ENCODE measurements at regions not wholly inside any gene's neighbourhood (a gene's known extent, or its start where the extent isn't known, plus 50 kb on each side); places are given as distances from the start of the nearest gene placed in this dataset.

DNA sequence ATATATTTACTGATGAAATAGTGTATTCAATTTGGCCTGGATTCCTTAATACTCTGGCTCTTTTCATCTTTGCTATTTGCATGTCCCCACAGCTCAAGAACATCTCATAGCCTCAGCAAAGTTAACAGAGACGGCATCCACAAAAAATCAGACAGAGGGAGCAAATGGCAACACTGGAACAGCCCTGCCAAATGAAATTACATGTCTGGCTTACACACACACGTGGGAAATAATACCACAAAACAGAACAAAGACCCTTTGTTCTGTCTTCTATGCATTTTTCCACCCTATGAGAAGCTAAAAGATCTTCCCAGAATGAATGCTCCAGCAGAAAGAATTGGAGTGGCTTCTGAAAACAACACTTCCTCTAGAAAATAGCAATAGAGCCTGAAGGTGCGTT lies 139.5 kb downstream of the ALOX5 start:
- TF ChIP-seq HMGN3 (IDR thresholded peaks at IDR 0.05; ENCODE audit: borderline replicate concordance, extremely low read depth, insufficient read length, low read depth, low read length) (no peak), JUND (IDR thresholded peaks at IDR 0.05; ENCODE audit: borderline replicate concordance, low read depth, low read length) (no peak), JUND (tag; IDR thresholded peaks at IDR 0.05; ENCODE audit: borderline replicate concordance, low read depth, low read length) (no peak), ARHGAP35 (IDR thresholded peaks at IDR 0.05; ENCODE audit: partially characterized antibody) (no peak), CCNT2 (IDR thresholded peaks at IDR 0.05; ENCODE audit: borderline replicate concordance, extremely low read depth, insufficient read length, low read depth, low read length) (no peak), RBBP5 (IDR thresholded peaks at IDR 0.05; ENCODE audit: borderline replicate concordance, insufficient read depth, low read length, poor library complexity, severe bottlenecking) (no peak), FOS (IDR thresholded peaks at IDR 0.05; ENCODE audit: extremely low read depth, insufficient read length) (no peak), ZNF23 (CRISPR knock-in tag; IDR thresholded peaks at IDR 0.05) (no peak), TEAD4 (IDR thresholded peaks at IDR 0.05; ENCODE audit: low read length) (no peak), TEAD4 (CRISPR knock-in tag; IDR thresholded peaks at IDR 0.05; ENCODE audit: borderline replicate concordance) (no peak), RBM14 (IDR thresholded peaks at IDR 0.05; ENCODE audit: borderline replicate concordance, insufficient read depth, low read depth, low read length) (no peak), TAF1 (IDR thresholded peaks at IDR 0.05; ENCODE audit: control insufficient read depth, extremely low read depth, insufficient read depth, low read length, severe bottlenecking) (no peak), SP2 (IDR thresholded peaks at IDR 0.05; ENCODE audit: extremely low read depth, low read depth, low read length, poor library complexity, severe bottlenecking) (no peak)
- TF ChIP-seq, protein P1, sequence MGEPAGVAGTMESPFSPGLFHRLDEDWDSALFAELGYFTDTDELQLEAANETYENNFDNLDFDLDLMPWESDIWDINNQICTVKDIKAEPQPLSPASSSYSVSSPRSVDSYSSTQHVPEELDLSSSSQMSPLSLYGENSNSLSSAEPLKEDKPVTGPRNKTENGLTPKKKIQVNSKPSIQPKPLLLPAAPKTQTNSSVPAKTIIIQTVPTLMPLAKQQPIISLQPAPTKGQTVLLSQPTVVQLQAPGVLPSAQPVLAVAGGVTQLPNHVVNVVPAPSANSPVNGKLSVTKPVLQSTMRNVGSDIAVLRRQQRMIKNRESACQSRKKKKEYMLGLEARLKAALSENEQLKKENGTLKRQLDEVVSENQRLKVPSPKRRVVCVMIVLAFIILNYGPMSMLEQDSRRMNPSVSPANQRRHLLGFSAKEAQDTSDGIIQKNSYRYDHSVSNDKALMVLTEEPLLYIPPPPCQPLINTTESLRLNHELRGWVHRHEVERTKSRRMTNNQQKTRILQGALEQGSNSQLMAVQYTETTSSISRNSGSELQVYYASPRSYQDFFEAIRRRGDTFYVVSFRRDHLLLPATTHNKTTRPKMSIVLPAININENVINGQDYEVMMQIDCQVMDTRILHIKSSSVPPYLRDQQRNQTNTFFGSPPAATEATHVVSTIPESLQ (CRISPR knock-in tag; IDR thresholded peaks at IDR 0.05), result no peak
- TF ChIP-seq, protein P2, sequence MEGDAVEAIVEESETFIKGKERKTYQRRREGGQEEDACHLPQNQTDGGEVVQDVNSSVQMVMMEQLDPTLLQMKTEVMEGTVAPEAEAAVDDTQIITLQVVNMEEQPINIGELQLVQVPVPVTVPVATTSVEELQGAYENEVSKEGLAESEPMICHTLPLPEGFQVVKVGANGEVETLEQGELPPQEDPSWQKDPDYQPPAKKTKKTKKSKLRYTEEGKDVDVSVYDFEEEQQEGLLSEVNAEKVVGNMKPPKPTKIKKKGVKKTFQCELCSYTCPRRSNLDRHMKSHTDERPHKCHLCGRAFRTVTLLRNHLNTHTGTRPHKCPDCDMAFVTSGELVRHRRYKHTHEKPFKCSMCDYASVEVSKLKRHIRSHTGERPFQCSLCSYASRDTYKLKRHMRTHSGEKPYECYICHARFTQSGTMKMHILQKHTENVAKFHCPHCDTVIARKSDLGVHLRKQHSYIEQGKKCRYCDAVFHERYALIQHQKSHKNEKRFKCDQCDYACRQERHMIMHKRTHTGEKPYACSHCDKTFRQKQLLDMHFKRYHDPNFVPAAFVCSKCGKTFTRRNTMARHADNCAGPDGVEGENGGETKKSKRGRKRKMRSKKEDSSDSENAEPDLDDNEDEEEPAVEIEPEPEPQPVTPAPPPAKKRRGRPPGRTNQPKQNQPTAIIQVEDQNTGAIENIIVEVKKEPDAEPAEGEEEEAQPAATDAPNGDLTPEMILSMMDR (IDR thresholded peaks at IDR 0.05 in 2 of 3, conservative IDR thresholded peaks at IDR 0.05 in 1 of 3; ENCODE audit: insufficient read depth in 2 of 3, low read depth in 1 of 3, low read length in 3 of 3), result no peak
- TF ChIP-seq, protein P3, sequence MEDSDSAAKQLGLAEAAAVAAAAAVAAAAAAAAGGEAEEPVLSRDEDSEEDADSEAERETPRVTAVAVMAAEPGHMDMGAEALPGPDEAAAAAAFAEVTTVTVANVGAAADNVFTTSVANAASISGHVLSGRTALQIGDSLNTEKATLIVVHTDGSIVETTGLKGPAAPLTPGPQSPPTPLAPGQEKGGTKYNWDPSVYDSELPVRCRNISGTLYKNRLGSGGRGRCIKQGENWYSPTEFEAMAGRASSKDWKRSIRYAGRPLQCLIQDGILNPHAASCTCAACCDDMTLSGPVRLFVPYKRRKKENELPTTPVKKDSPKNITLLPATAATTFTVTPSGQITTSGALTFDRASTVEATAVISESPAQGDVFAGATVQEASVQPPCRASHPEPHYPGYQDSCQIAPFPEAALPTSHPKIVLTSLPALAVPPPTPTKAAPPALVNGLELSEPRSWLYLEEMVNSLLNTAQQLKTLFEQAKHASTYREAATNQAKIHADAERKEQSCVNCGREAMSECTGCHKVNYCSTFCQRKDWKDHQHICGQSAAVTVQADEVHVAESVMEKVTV (CRISPR knock-in tag; IDR thresholded peaks at IDR 0.05), result no peak

All from K562 (cell line).